Hematopoietic multipotent progenitor cell treated with erythropoietin and hydrocortisone succinate and interleukin-3 and kit ligand, for 6 days (in vitro differentiated cells): ENCODE measurements at regions not wholly inside any gene's neighbourhood (a gene's known extent, or its start where the extent isn't known, plus 50 kb on each side); places are given as distances from the start of the nearest gene placed in this dataset.

Experiments used
- DNase-seq: peaks from one replicate; pipeline ENCODE4 v3.0.0-alpha.2; 2015

GRCh38 chr2:120958623-120959366 is 223.1 kb downstream of the GLI2 start:
- DNase-seq = peak; percentile 45

- DNase-seq = no peak
Measured at GRCh38 chr2:120959426-120959825, 223.8 kb downstream of the GLI2 start.

GRCh38 chr2:120960770-120961366 is 225.2 kb downstream of the GLI2 start:
- no peak for DNase-seq

GRCh38 chr2:120961396-120961795 is 225.7 kb downstream of the GLI2 start:
- no peak for DNase-seq

GRCh38 chr2:120963997-120964705 is 228.5 kb downstream of the GLI2 start:
- DNase-seq = no peak

GRCh38 chr2:120964819-120965218 is 229.2 kb downstream of the GLI2 start:
- DNase-seq = no peak

- no peak for DNase-seq
Measured at GRCh38 chr2:120966510-120967254, 231.0 kb downstream of the GLI2 start.

- no peak for DNase-seq
Measured at GRCh38 chr2:120968307-120969015, 232.8 kb downstream of the GLI2 start.

GRCh38 chr2:120969613-120970355 is 234.1 kb downstream of the GLI2 start:
- DNase-seq = no peak

GRCh38 chr2:120971866-120972265 is 236.2 kb downstream of the GLI2 start:
- no peak for DNase-seq

GRCh38 chr2:120972286-120972685 is 236.6 kb downstream of the GLI2 start:
- DNase-seq = no peak

- DNase-seq = no peak
Measured at GRCh38 chr2:120973196-120973595, 237.5 kb downstream of the GLI2 start.

GRCh38 chr2:120974950-120975349 is 239.3 kb downstream of the GLI2 start:
- DNase-seq = no peak

GRCh38 chr2:120976501-120977307 is 241.0 kb downstream of the GLI2 start:
- no peak for DNase-seq

- no peak for DNase-seq
Measured at GRCh38 chr2:120977582-120978358, 242.1 kb downstream of the GLI2 start.

GRCh38 chr2:120978359-120979050 is 242.8 kb downstream of the GLI2 start:
- no peak for DNase-seq

GRCh38 chr2:120979398-120979797 is 243.7 kb downstream of the GLI2 start:
- DNase-seq = no peak

GRCh38 chr2:120979921-120980320 is 244.3 kb downstream of the GLI2 start:
- no peak for DNase-seq

- DNase-seq = no peak
Measured at GRCh38 chr2:120981443-120981842, 245.8 kb downstream of the GLI2 start.

GRCh38 chr2:120982598-120982997 is 246.9 kb downstream of the GLI2 start:
- DNase-seq = no peak
